ENCODE measurements at regions not wholly inside any gene's neighbourhood (a gene's known extent, or its start where the extent isn't known, plus 50 kb on each side); places are given as distances from the start of the nearest gene placed in this dataset.
A peak's percentile ranks its signal among the peaks of the same experiment; 100 is the strongest.
"Not testable (repeated sequence)": the region's sequence is repeated elsewhere in the genome, so short reads cannot be mapped to it uniquely, and the experiment has no call there.

- Histone ChIP-seq H3K36me3 (ENCODE audit: control insufficient read depth, insufficient read depth, low read length) (no peaks in the 10 kb centered on the region), H3K27me3 (ENCODE audit: control insufficient read depth, insufficient read depth, low read length) (peaks cover 4% of the 10 kb centered on the region)
- WGBS (ENCODE audit: insufficient coverage): no CpG with 5 or more reads among the region's 1 CpG
Observed at GRCh38 chrX:40971736-40972135, 113.5 kb upstream of the USP9X start.

GRCh38 chrX:40973619-40974018 is 111.6 kb upstream of the USP9X start:
- no peak for DNase-seq (ENCODE audit: low read depth in 4 of 6, low spot score in 6 of 6)
- peaks cover 7% of the 10 kb centered on the region for H3K9me3 ChIP-seq (ENCODE audit: control insufficient read depth, insufficient read depth, low read length)
- no peak overlapping the region for H3K27ac ChIP-seq (ENCODE audit: low read depth, low read length)
- no peak overlapping the region for H3K4me3 ChIP-seq (ENCODE audit: low read depth, low read length)
- H3K36me3 ChIP-seq (ENCODE audit: control insufficient read depth, insufficient read depth, low read length): no peaks in the 10 kb centered on the region
- H3K4me1 ChIP-seq (ENCODE audit: control insufficient read depth, insufficient read depth, low read length): no peaks in the 10 kb centered on the region
- H3K27me3 ChIP-seq (ENCODE audit: control insufficient read depth, insufficient read depth, low read length): peaks cover 4% of the 10 kb centered on the region
- 64% methylated on average over 2 of the region's 3 CpGs for WGBS (ENCODE audit: insufficient coverage)

More at GRCh38 chrX:40971736-40972135, 113.5 kb upstream of the USP9X start:
- H3K9me3 ChIP-seq (ENCODE audit: control insufficient read depth, insufficient read depth, low read length): peaks cover 1% of the 10 kb centered on the region
- no peak overlapping the region for H3K4me3 ChIP-seq (ENCODE audit: low read depth, low read length)
- DNase-seq (ENCODE audit: low read depth in 4 of 6, low spot score in 6 of 6): no peak
- H3K27ac ChIP-seq (ENCODE audit: low read depth, low read length): no peak overlapping the region
- H3K4me1 ChIP-seq (ENCODE audit: control insufficient read depth, insufficient read depth, low read length): no peaks in the 10 kb centered on the region

DNA sequence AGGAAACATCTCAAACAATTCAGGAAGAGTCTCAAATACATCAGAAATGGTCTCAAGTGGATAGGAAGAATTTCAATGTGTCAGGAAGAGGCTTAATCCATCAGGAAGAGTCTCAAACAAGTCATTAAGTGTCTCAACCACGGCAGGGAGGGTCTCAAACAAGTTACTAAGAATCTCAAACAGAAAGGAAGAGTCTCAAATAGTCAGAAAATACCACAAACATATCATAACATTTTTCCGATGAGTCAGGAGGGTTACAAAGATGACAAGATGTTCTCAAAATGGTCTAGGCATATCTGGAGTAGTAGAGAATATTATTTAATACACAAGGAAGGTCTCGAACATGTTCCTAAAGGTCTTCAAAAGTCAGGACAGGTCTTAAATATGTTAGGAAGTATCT is 109.3 kb upstream of the USP9X start:
- no peak for DNase-seq (ENCODE audit: low read depth in 4 of 6, low spot score in 6 of 6)
- H3K4me1 ChIP-seq (ENCODE audit: control insufficient read depth, insufficient read depth, low read length): no peaks in the 10 kb centered on the region
- no peaks in the 10 kb centered on the region for H3K36me3 ChIP-seq (ENCODE audit: control insufficient read depth, insufficient read depth, low read length)
- no CpG with 5 or more reads among the region's 3 CpGs for WGBS (ENCODE audit: insufficient coverage)
- H3K27ac ChIP-seq (ENCODE audit: low read depth, low read length): no peak overlapping the region
- no peak overlapping the region for H3K4me3 ChIP-seq (ENCODE audit: low read depth, low read length)
- H3K9me3 ChIP-seq (ENCODE audit: control insufficient read depth, insufficient read depth, low read length): peaks cover 7% of the 10 kb centered on the region
- peaks cover 4% of the 10 kb centered on the region for H3K27me3 ChIP-seq (ENCODE audit: control insufficient read depth, insufficient read depth, low read length)

- 86% methylated on average over 1 of the region's 1 CpG for WGBS (ENCODE audit: insufficient coverage)
- Histone ChIP-seq H3K4me1 (ENCODE audit: control insufficient read depth, insufficient read depth, low read length) (no peaks in the 10 kb centered on the region), H3K36me3 (ENCODE audit: control insufficient read depth, insufficient read depth, low read length) (no peaks in the 10 kb centered on the region), H3K27ac (ENCODE audit: low read depth, low read length) (no peak overlapping the region), H3K4me3 (ENCODE audit: low read depth, low read length) (no peak overlapping the region), H3K9me3 (ENCODE audit: control insufficient read depth, insufficient read depth, low read length) (peaks cover 7% of the 10 kb centered on the region), H3K27me3 (ENCODE audit: control insufficient read depth, insufficient read depth, low read length) (peaks cover 2% of the 10 kb centered on the region)
- DNase-seq (ENCODE audit: low read depth in 4 of 6, low spot score in 6 of 6): no peak
Observed at GRCh38 chrX:40976981-40977380, 108.3 kb upstream of the USP9X start.

- no CpG with 5 or more reads among the region's 4 CpGs for WGBS (ENCODE audit: insufficient coverage)
- H3K27me3 ChIP-seq (ENCODE audit: control insufficient read depth, insufficient read depth, low read length): peaks cover 4% of the 10 kb centered on the region
- peaks cover 1% of the 10 kb centered on the region for H3K9me3 ChIP-seq (ENCODE audit: control insufficient read depth, insufficient read depth, low read length)
- no peak overlapping the region for H3K4me3 ChIP-seq (ENCODE audit: low read depth, low read length)
- DNase-seq (ENCODE audit: low read depth in 4 of 6, low spot score in 6 of 6): no peak
- no peak overlapping the region for H3K27ac ChIP-seq (ENCODE audit: low read depth, low read length)
- H3K4me1 ChIP-seq (ENCODE audit: control insufficient read depth, insufficient read depth, low read length): no peaks in the 10 kb centered on the region
- no peaks in the 10 kb centered on the region for H3K36me3 ChIP-seq (ENCODE audit: control insufficient read depth, insufficient read depth, low read length)
Observed at GRCh38 chrX:40984962-40985361, 100.3 kb upstream of the USP9X start.

DNA sequence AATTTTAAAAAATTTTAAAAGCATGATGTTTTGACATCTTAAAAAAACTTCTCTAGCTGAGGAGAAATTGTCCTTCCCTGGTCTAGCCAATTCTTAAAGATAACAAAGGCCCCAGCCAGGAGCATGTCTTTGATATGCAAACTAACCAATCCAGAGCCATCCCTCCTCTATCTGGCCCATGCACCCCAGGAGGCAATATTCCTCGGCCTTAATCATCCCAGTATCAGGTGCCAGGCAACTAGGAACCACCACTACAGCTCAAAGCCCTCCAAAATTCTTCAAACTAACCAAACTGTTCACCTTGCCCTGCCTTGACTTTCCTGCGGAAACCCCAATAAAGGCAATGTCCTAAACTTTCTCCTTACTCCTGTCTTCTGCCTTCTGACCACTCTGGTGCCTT is 97.8 kb upstream of the USP9X start:
- H3K9me3 ChIP-seq (ENCODE audit: control insufficient read depth, insufficient read depth, low read length): peaks cover 1% of the 10 kb centered on the region
- no peak overlapping the region for H3K27ac ChIP-seq (ENCODE audit: low read depth, low read length)
- H3K27me3 ChIP-seq (ENCODE audit: control insufficient read depth, insufficient read depth, low read length): peaks cover 3% of the 10 kb centered on the region
- WGBS (ENCODE audit: insufficient coverage): 45% methylated on average over 2 of the region's 2 CpGs
- H3K4me3 ChIP-seq (ENCODE audit: low read depth, low read length): no peak overlapping the region
- no peak for DNase-seq (ENCODE audit: low read depth in 4 of 6, low spot score in 6 of 6)
- no peaks in the 10 kb centered on the region for H3K36me3 ChIP-seq (ENCODE audit: control insufficient read depth, insufficient read depth, low read length)
- H3K4me1 ChIP-seq (ENCODE audit: control insufficient read depth, insufficient read depth, low read length): no peaks in the 10 kb centered on the region

- WGBS (ENCODE audit: insufficient coverage): 60% methylated on average over 1 of the region's 3 CpGs
- Histone ChIP-seq H3K4me3 (ENCODE audit: low read depth, low read length) (no peak overlapping the region), H3K27me3 (ENCODE audit: control insufficient read depth, insufficient read depth, low read length) (peaks cover 2% of the 10 kb centered on the region), H3K27ac (ENCODE audit: low read depth, low read length) (no peak overlapping the region), H3K9me3 (ENCODE audit: control insufficient read depth, insufficient read depth, low read length) (peaks cover 1% of the 10 kb centered on the region), H3K4me1 (ENCODE audit: control insufficient read depth, insufficient read depth, low read length) (no peaks in the 10 kb centered on the region), H3K36me3 (ENCODE audit: control insufficient read depth, insufficient read depth, low read length) (no peaks in the 10 kb centered on the region)
- no peak for DNase-seq (ENCODE audit: low read depth in 4 of 6, low spot score in 6 of 6)
Observed at GRCh38 chrX:40988100-40988499, 97.1 kb upstream of the USP9X start.

DNA sequence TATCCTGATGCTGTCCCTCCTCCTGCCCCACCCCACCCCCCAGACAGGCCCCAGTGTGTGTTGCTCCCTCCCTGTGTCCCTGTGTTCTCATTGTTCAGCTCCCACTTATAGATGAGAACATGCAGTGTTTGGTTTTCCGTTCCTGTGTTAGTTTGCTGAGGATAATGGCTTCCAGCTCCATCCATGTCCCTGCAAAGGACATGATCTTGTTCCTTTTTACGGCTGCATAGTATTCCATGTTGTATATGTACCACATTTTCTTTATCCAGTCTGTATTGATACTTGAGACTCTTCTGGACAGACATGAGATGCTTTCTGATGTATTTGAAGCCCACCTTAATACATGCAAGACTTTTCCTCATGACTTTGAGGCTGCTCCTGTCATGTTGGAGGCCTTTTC is 91.8 kb upstream of the USP9X start:
- H3K27ac ChIP-seq (ENCODE audit: low read depth, low read length); DNase-seq (ENCODE audit: low read depth in 4 of 6, low spot score in 6 of 6); H3K9me3 ChIP-seq (ENCODE audit: control insufficient read depth, insufficient read depth, low read length); H3K27me3 ChIP-seq (ENCODE audit: control insufficient read depth, insufficient read depth, low read length); H3K4me3 ChIP-seq (ENCODE audit: low read depth, low read length); H3K36me3 ChIP-seq (ENCODE audit: control insufficient read depth, insufficient read depth, low read length); H3K4me1 ChIP-seq (ENCODE audit: control insufficient read depth, insufficient read depth, low read length): not testable (repeated sequence)
- no CpG with 5 or more reads among the region's 2 CpGs for WGBS (ENCODE audit: insufficient coverage)

GRCh38 chrX:40996886-40997530 is 88.2 kb upstream of the USP9X start:
- Histone ChIP-seq H3K9me3 (ENCODE audit: control insufficient read depth, insufficient read depth, low read length) (no peaks in the 10 kb centered on the region), H3K4me1 (ENCODE audit: control insufficient read depth, insufficient read depth, low read length) (no peaks in the 10 kb centered on the region), H3K27ac (ENCODE audit: low read depth, low read length) (no peak overlapping the region), H3K27me3 (ENCODE audit: control insufficient read depth, insufficient read depth, low read length) (peaks cover 2% of the 10 kb centered on the region), H3K36me3 (ENCODE audit: control insufficient read depth, insufficient read depth, low read length) (no peaks in the 10 kb centered on the region), H3K4me3 (ENCODE audit: low read depth, low read length) (no peak overlapping the region)
- WGBS (ENCODE audit: insufficient coverage): 0% methylated on average over 1 of the region's 3 CpGs
- DNase-seq (ENCODE audit: low read depth in 4 of 6, low spot score in 6 of 6): peak; percentile 27 to 88 (median 48)

DNA sequence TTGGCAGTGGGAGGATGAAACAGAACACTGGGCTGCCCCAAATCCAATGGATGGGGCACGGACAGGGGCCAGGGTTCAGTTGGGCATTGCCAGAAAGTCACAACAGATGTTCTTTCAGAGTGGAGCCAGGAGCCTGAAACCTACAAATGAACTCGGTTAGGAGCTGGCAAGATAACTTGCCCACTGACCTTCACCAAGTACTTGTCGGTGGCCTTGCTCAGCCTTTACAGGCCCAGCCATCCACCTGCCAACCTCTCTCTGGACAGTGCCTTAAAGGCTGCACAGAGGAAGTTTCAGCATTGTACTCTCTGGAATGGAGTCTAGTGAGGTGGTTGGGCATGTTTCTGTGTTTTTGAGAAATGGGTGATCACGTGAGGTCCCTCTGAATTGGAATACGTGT is 87.1 kb upstream of the USP9X start:
- 78% methylated on average over 2 of the region's 5 CpGs for WGBS (ENCODE audit: insufficient coverage)
- Histone ChIP-seq H3K4me1 (ENCODE audit: control insufficient read depth, insufficient read depth, low read length) (no peaks in the 10 kb centered on the region), H3K9me3 (ENCODE audit: control insufficient read depth, insufficient read depth, low read length) (no peaks in the 10 kb centered on the region), H3K27me3 (ENCODE audit: control insufficient read depth, insufficient read depth, low read length) (peaks cover 7% of the 10 kb centered on the region), H3K27ac (ENCODE audit: low read depth, low read length) (no peak overlapping the region), H3K4me3 (ENCODE audit: low read depth, low read length) (no peak overlapping the region), H3K36me3 (ENCODE audit: control insufficient read depth, insufficient read depth, low read length) (no peaks in the 10 kb centered on the region)
- no peak for DNase-seq (ENCODE audit: low read depth in 4 of 6, low spot score in 6 of 6)

All from spinal cord (tissue), 9 donors.